ENCODE measurements at regions not wholly inside any gene's neighbourhood (a gene's known extent, or its start where the extent isn't known, plus 50 kb on each side); places are given as distances from the start of the nearest gene placed in this dataset.
"Not testable (repeated sequence)": the region's sequence is repeated elsewhere in the genome, so short reads cannot be mapped to it uniquely, and the experiment has no call there.

GRCh38 chr14:23694949-23695663 is 58.9 kb downstream of the DHRS2 start:
- DNase-seq = peak; percentile 96

GRCh38 chr14:23695664-23695999 is 59.5 kb downstream of the DHRS2 start:
- no peak for DNase-seq

GRCh38 chr14:23696701-23697239 is 60.6 kb downstream of the DHRS2 start:
- DNase-seq = no peak

GRCh38 chr14:23697680-23698079 is 61.5 kb downstream of the DHRS2 start:
- no peak for DNase-seq

GRCh38 chr14:23702656-23703426 is 66.7 kb downstream of the DHRS2 start:
- no peak for DNase-seq

GRCh38 chr14:23704890-23705289 is 68.7 kb downstream of the DHRS2 start:
- no peak for DNase-seq

GRCh38 chr14:23707415-23707814 is 71.3 kb downstream of the DHRS2 start:
- DNase-seq = no peak

- DNase-seq = no peak
These were observed 72.2 kb downstream of the DHRS2 start for GRCh38 chr14:23708343-23708742.

GRCh38 chr14:23709923-23710322 is 73.8 kb downstream of the DHRS2 start:
- no peak for DNase-seq

GRCh38 chr14:23712287-23712686 is 76.1 kb downstream of the DHRS2 start:
- no peak for DNase-seq

GRCh38 chr14:23719225-23719985 is 83.2 kb downstream of the DHRS2 start:
- DNase-seq = no peak

GRCh38 chr14:23722675-23723074 is 86.5 kb downstream of the DHRS2 start:
- no peak for DNase-seq

GRCh38 chr14:23723911-23724310 is 87.7 kb downstream of the DHRS2 start:
- DNase-seq = no peak

GRCh38 chr14:23725528-23725927 is 89.4 kb downstream of the DHRS2 start:
- DNase-seq = no peak

- no peak for DNase-seq
These were observed 90.0 kb downstream of the DHRS2 start for GRCh38 chr14:23725980-23726710.

GRCh38 chr14:23727566-23728335 is 91.6 kb downstream of the DHRS2 start:
- peak; percentile 41 for DNase-seq

GRCh38 chr14:23728791-23729190 is 92.6 kb downstream of the DHRS2 start:
- no peak for DNase-seq

- peak; percentile 16 for DNase-seq
These were observed 93.7 kb downstream of the DHRS2 start for GRCh38 chr14:23729720-23730387.

- no peak for DNase-seq
These were observed 99.2 kb downstream of the DHRS2 start for GRCh38 chr14:23735394-23735793.

GRCh38 chr14:23744368-23744767 is 108.2 kb downstream of the DHRS2 start:
- DNase-seq = not testable (repeated sequence)

GRCh38 chr14:23750357-23750756 is 114.2 kb downstream of the DHRS2 start:
- DNase-seq = peak; percentile 16
